NCI-H345 (cell line): ENCODE measurements at regions not wholly inside any gene's neighbourhood (a gene's known extent, or its start where the extent isn't known, plus 50 kb on each side); places are given as distances from the start of the nearest gene placed in this dataset.
"Not testable (repeated sequence)": the region's sequence is repeated elsewhere in the genome, so short reads cannot be mapped to it uniquely, and the experiment has no call there.

ENCODE experiments used
- DNase-seq: peaks from one replicate; lab custom pipeline; 2025; lab: John Stamatoyannopoulos, UW

DNA sequence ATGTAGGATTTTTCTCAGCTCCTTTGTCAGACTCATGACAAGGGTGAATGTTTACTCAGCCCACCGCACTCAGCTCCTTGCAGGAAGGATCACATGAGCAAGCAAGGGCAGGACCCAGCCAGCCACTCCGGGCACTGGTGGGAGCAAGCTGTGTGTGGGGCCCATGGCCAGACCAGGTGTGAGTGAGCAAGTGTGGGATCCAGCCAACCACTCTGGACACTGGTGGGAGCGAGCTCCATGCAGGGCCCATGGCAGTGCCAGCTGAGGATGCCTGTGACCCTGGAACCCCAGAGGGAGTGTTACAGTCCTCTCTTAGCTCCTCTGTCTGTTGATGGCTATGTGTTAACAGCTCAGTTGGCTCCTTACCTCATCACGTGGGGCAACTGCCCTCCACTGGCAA is 2750.6 kb downstream of the PCDH7 start:
- DNase-seq, result no peak

DNA sequence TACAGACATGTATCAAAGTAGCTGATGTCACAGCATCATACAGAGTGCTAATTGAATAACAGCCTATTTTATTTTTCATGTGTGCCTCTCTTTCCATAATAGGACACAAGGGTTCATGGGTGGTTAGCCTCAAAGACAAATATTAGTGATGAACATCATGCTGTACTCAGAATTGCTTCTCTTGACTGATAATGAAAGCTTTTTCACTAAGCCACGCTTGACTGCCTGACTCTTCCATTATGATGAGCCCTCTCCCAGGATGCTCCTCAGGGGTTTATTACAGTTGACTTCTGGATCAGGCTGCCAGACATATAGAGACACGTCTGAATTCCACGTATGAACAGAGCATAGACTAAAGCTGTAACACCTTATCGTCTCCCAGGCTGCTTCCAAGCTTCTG is 2757.5 kb downstream of the PCDH7 start:
- peak; percentile 49 for DNase-seq

DNA sequence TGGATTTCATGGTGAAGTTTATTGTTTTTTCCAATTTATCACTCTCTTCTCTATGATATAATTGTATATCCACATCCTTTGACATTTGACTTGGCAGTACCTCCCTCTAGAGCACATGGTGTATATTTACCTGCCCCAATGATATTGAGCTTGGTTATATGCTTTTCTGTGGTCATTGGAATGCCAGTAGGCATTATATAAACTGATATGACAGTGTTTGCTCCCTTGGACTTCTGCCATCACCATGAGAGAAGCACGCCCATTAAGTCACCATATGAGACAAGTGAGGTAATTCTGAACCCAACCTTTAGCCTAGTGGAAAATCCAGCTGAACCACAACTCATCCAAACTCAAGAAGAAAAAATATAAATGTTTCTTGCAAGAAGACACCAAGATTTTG is 2761.5 kb downstream of the ARAP2 start:
- peak; percentile 2 for DNase-seq

DNA sequence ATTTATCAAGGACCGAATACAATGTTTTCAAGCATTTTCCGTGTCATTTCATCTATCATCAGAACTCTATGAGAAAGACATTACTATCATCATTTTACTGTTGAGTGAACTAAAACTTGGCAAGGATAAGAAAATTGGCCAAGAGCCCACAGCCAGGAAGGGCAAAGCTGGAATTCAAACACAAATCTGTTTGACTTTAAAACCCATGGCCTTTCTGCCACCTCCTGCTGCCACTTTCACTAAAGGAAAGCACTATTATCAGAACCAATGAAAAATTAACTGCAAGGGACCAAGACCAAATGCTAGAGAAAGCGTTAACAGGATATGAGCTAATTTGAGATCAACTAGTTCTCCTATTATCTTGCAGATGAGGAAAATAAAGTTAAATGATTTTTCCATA is 2759.2 kb downstream of the ARAP2 start:
- DNase-seq, result no peak

DNA sequence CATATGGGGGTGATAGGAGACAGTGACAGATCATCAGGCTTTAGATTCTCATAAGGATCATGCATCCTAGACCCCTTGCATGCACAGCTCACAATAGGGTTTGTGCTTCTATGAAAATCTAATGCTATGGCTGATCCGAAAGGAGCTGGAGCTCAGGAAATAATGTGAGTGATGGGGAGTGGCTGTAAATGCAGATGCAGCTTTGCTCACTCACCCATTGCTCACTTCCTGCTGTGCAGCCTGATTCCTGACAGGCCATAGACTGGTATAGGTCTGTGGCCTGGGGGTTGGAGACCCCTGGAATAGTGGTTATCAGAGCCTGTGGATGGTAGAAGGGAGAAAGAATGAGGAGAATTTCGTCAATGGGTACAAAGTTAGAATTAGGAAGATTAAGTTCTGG is 2751.1 kb downstream of the ARAP2 start:
- no peak for DNase-seq

DNA sequence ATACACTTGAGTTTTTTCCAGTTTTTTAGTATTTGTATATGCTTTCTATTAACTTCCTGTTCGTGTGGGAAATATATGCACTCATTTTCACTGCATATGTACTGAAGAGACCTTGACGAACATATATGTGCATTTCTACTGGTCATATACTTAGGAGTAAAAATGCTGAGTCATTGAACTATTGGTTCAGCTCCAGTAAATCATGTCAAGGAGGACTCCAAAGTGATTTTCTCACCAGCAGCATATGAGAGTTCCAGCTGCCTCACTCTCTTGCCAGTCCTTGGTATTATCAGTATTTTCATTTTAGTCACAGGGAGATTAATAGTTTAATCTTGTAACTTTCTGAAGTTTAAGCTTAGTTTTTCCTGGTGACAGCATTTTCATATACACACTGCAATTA is 2750.2 kb downstream of the ARAP2 start:
- DNase-seq, result no peak

DNA sequence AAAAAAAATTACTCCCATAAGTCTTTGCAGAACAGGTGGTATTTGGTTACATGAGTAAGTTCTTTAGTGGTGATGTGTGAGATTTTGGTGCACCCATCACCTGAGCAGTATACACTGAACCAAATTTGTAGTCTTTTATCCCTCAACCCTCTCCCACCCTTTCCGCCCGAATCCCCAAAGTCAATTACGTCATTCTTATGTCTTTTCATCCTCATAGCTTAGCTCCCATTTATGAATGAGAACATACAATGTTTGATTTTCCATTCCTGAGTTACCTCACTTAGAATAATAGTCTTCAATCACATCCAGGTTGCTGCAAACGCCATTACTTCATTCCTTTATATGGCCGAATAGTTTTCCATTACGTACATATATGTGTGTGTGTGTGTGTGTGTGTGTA is 2742.7 kb downstream of the ARAP2 start:
- DNase-seq, result not testable (repeated sequence)

DNA sequence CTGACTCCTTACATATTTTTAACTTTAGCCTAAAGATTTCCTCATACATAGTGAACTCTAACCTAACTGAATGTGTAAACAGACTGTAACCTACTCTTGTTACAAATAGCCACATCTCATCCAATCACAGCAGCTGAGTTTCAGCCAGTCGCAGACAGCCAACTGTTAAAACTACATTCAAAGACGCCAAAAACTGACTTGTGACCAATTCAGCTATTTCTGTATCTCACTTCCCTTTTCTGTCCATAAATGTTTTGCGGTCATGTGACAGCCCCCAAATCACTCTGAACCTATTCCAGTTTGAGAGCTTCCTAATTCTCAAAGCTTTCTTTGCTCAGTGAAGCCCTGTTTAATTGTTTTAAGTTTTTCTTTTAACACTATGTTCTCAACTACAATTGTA is 2731.9 kb downstream of the ARAP2 start:
- no peak for DNase-seq

DNA sequence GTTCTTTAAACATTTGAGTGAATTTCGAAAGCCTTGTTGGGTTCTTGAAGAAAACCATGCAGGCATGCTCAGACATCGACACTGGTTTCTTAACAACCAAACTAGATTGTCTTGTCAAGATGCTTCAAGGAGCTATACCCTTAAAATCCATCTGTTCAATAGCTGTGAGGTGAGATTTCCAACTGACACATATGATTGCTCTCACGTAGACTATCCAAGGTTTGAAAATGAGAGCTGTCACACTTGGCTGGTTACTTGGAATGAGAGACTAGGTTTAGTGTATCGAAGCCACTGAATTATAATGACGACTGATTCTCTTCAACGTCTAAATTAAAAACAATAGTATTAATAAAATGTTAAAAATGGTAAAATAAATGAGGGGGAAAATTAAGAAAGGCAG is 2725.5 kb downstream of the ARAP2 start:
- DNase-seq, result no peak

DNA sequence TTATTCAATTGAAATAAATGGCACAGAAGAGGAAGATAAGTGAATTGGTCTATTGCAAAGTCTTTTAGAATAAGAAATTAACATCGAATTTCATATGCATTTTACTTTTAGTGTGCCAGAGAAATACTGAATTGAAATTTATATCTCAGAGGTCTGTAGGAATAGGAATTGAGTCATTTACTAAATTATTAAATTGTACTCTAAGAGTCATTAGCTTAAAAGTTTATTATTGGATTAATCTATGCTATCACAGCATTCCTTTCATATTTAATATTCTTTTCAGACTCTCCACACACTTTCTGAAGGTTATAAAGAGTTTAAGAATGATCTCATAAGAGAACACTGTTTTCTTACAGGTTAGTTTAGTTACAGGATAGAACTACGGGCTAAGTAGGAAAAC is 2711.5 kb downstream of the ARAP2 start:
- DNase-seq, result no peak

DNA sequence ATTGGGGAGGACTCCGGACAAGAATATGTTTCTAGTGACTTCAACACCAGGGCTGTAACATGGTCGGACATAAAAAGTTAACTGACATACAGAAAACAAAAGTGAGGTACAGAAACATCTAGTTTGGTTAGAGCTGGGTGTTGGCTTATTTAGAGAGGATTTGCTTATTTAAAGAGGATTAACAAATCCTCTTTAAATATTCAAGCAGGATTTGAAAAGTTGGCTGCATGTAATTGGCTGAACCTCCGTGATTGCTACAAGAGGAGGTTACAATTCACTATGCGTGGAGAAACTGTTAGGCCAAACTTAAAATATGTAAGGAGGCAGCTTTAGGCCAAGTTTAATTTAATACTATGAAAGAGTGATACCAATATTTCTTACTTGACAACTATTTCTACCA is 2707.4 kb downstream of the ARAP2 start:
- DNase-seq, result no peak

DNA sequence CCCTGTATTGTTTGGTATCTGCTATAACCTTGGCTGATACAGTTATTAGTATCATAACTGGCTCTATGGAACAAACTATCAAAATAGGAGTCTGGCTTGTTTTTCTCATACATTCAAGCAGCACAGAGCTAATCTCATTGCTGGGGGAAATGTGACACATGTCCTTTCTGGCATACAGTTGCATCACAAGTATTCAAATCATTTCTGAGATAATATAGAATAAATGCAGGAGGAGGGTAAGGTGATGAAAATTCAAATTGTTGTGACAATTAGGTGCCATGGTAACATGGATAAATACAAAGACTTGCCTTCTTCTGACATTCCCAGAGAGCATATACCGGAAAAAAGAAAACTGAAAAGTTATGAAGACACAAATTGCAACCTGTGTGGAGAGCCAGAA is 2706.8 kb downstream of the ARAP2 start:
- no peak for DNase-seq

DNA sequence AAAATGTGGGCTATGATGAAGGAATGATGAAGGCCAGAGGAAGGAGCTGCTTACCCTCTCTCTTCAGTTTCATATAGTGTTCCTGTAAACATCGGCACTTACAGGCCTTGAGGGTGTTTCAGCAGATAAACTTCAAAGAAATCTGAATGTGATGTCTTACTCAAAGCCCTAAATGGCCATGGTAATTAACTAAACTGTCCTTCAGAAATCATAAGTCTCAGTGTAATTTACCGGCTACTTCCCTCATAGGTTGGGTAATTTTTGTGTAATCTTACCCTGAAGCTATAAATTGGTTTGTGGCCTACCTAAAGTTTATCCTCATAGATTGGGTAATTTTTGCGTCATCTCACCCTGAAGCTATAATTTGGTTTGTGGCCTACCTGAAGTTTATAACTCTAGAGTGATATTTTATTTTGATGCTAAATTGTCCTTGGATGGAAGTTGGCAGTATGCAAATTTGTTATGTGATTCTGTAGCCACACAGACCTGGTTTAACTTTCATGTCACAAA is 2700.3 kb downstream of the ARAP2 start:
- no peak for DNase-seq

DNA sequence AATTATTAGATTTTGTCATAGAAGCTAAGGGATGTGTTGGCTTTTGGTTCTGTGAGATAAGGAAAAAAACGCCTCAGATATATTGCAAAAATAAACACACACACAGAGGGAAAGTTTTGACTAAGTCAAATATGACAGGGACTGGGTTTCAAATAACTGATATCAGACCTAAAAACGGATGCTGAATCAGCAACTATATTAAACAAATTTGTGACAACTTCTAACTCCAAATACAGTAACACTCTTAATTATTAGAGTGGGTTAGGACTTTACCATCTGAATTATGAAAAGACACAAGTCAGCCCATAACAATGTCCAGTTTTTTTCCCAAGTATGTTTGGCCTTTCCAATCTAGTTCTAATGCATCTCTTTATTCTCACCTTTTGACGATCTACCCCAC is 2693.1 kb downstream of the ARAP2 start:
- no peak for DNase-seq

DNA sequence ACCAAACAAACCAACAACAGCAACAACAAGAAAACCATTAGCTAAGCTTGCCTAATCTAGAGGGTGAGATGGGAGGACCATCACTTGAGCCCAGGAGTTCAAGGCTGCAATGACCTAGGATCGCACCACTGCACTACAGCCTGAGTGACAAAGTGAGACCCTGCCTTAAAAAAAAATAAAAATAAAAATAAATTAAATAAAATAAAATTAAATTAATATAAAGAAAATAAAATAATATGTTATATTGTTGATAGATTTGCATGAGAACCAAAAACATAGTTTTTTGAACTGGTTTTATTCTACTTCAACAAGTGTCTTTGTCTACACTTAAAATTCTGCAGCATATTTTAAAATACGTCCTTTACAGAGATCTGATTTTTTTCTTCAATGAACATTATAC is 2683.1 kb downstream of the ARAP2 start:
- DNase-seq, result no peak

DNA sequence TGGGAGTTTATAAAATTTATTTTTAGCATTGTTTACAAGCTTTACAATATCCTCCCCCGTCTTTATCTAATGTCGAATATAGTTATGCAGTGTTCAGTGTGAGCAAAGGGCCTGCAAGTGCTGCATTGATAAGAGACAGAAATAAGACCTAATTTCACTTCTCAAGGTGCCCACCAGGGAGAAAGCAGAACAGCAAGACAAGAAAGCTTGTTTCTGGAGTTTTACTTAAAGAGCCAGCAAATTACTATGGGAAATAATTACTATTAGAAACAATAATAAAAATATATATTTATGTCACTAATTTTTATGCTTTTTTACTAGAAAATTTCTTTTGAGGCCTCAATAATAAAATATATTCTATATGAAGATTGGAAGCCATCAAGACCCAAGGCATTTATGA is 2677.7 kb downstream of the ARAP2 start:
- DNase-seq, result no peak

DNA sequence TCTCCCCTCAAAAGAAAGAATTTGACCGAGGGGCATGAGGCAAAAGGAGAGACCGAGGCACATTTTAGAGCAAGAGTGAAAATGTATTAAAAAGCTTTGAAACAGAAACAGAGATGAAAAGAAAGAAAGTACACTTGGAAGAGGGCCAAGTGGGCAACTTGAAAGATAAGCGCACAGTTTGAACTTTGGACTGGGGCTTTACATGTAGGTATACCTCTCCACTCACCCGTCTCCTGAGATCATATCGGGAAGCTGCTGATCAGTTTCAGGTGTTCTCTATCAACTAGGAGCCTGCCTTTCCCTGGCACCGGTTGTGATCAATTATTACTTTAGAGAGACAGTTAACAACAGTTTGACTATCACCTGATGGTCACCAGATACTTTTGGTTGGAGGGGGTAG is 2666.5 kb downstream of the ARAP2 start:
- DNase-seq, result no peak

DNA sequence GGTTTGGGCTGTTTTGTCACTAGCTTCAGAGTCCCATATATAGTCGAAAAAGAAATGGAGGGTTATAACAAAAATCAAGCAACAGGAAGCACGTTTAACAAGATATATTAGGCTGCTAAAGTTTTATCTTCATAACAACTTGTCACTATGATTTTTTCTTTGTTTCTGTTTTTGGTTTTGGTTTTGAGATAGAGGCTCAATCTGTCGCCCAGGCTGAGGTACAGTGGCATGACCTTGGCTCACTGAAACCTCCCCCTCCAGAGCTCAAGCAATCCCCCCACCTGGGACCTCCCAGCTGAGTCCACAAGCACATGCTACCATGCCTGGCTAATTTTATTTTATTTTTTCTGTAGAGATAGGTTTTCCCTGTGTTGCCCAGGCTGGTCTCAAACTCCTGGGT is 2664.4 kb downstream of the ARAP2 start:
- no peak for DNase-seq

DNA sequence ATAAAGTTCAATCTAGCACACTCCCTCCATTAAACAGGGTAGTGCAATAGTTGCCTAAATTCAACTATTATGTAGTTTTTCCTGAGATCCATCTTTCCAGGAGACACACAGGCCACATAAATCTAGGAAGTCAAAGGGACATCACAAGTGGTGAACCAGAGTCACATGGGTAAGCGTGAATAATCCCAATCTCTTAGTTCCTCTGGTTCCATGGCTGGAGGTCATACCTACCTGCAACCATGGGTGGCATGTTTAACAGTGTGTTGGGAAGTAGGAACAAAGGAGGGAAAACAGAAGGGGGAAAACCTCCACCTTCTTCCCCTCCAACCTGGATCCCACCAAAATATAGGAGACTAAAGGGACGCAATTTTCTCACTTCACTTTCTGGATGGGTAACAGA is 2651.6 kb downstream of the ARAP2 start:
- no peak for DNase-seq

DNA sequence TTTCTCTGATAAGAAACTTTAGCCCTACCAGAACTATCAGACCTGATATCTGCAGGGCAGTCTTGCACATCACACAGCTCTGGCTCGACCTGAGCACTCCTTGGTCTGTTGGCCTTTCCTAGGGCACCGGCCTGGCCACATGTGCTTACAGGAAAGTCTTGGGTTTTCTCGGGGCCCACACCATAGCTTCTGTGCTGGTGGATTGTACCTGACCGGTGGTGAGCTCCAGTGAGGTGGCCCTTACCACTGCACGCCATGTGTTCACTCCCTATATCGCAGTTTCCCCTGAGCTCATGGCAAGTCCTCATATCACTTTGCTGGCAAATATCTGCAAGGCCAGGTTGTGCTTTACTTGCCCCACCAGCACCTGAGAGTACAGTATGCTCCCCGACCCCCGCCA is 2637.4 kb downstream of the ARAP2 start:
- DNase-seq, result no peak

DNA sequence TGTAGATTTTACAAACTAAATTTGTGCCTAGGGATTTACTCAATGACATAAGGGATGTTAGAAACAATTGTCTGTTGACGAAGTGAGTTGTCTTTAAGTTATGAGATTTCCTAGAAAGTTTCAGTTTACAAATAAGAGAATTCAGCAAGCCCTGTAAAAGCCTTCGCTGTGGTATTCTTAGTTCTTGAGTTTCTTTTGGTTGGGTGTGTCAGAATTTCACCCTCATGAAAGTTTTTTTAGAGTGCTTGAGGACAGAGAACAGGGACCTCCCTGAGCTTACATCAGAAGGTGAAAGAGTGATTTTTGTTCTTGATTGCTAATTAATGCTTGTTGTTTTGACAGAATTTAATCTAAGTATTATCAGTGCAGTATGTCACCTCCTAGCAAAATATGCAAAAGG is 2628.2 kb downstream of the ARAP2 start:
- DNase-seq, result no peak

DNA sequence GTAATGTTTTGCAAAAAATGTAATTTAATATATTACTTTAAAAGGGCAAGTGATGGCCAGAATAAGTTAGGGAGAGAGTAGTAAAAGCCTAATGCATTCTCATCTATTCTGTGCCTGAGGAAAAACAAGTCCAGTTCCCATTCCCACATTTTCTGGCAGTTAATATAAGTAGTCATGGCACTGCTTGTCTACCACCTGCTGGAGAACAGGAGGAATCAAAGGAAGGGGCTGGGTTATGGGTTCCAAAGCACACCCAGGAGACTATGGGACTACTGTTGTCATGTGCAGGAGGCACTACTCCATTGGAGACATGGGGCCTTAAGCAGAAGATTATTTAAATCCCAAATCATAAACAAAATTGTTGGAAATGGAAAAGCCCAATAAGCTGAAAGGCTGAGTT is 2618.6 kb downstream of the ARAP2 start:
- DNase-seq, result no peak

DNA sequence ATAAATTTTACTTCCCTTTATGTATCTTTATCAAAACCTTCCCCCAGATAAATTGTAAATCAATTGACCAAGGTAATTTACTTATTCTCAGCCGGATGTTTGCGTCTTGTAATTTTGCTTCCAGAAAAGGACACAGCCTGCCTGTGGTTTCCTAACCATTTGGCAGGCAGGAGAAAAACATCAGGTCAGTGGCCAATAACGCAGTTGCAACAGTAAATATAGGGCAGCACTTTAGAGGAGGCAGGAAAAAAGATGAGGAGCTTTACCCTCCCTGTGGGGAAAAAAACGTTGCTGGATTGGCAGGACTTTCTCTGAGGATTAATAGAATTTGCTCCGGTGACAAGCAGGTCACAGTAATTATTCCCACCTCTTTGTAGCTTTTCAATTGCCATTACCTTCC is 2618.1 kb downstream of the ARAP2 start:
- no peak for DNase-seq

DNA sequence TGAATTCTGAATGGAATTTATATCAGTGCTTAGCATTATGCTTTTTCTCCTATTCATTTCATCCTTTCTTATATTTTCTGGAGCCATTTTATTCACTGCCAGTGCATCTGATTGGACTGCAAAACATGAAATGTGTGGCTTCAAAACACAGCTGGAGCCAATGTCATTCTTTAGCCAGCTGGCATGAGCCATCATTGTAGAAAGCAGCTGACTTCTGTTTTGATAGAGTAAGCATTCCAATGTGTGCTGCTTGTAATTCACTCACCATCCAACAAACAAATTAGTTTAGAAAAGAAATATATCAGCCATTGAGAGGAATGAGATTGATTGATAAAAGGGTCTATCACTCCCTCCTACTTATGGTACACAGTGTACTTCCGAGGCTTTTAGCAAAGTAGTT is 2616.0 kb downstream of the ARAP2 start:
- no peak for DNase-seq

DNA sequence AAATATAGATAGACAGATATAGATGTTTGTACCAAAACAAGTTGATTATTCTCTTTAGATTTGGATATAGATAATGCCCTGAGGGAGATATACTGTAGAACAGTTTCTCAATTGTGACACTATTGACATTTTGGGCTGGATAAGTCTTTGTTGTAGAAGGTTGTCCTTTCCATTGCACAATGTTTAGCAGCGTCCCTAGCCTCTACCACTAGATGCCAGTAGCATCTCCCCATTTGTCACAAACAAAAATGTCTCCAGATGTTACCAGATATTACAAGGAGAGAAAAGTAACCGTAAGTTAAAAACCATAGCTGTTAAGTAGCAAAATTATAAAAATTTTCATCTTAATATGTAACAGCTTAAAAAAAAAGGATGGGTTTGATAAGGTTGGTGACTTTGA is 2595.3 kb downstream of the ARAP2 start:
- no peak for DNase-seq
